DND-41 (cell line): ENCODE measurements at regions not wholly inside any gene's neighbourhood (a gene's known extent, or its start where the extent isn't known, plus 50 kb on each side); places are given as distances from the start of the nearest gene placed in this dataset.

Experiments
- ATAC-seq: fragments of 200-7000 bp; cut with Tn5 transposase; 3 replicates; pipeline ENCODE4 v1.9.1; 2021; ENCODE audit warnings: low read depth; ENCODE audit not compliant: insufficient read depth
- DNase-seq: peaks from one replicate; pipeline ENCODE4 v3.0.0-alpha.2; 2020
- H2AFZ ChIP-seq: 2 replicates; pipeline ENCODE4 v1.6.0; 2012; ENCODE audit warnings: low read depth, low read length
- H3K27ac ChIP-seq: 2 replicates; pipeline ENCODE4 v1.5.1; 2012; ENCODE audit warnings: low read length, inconsistent platforms
- H3K27me3 ChIP-seq: fragments of 200-600 bp; sonication (generic); 2 replicates; pipeline ENCODE4 v1.6.0; 2012; ENCODE audit warnings: low read length, mild to moderate bottlenecking, inconsistent platforms; ENCODE audit not compliant: insufficient read depth, poor library complexity
- H3K36me3 ChIP-seq: 2 replicates; pipeline ENCODE4 v1.5.1; 2012; ENCODE audit warnings: low read length, inconsistent platforms; ENCODE audit not compliant: insufficient read depth
- H3K4me1 ChIP-seq: 2 replicates; pipeline ENCODE4 v1.5.1; 2012; ENCODE audit warnings: mild to moderate bottlenecking, low read length; ENCODE audit not compliant: insufficient read depth
- H3K4me2 ChIP-seq: 2 replicates; pipeline ENCODE4 v1.6.0; 2012; ENCODE audit warnings: mild to moderate bottlenecking, moderate library complexity, low read length, inconsistent platforms; ENCODE audit not compliant: insufficient read depth
- H3K4me3 ChIP-seq, 2 experiments: fragments of 200-600 bp in 1 of 2; shearing (Covaris generic) in 1 of 2; 2 replicates each; pipeline ENCODE4 v1.5.1; 2012 to 2016; ENCODE audit warnings: inconsistent platforms in 2 of 2, low read length in 2 of 2, mild to moderate bottlenecking in 2 of 2, low read depth in 1 of 2, moderate library complexity in 1 of 2
- H3K79me2 ChIP-seq: 2 replicates; pipeline ENCODE4 v1.6.0; 2012; ENCODE audit warnings: low read length, inconsistent platforms; ENCODE audit not compliant: insufficient read depth
- H3K9ac ChIP-seq: 2 replicates; pipeline ENCODE4 v1.6.0; 2012; ENCODE audit warnings: low read depth, mild to moderate bottlenecking, inconsistent platforms, low read length, moderate library complexity
- H3K9me3 ChIP-seq: 2 replicates; pipeline ENCODE4 v1.5.1; 2012; ENCODE audit warnings: low read length, moderate library complexity, mild to moderate bottlenecking, inconsistent platforms; ENCODE audit not compliant: insufficient read depth, severe bottlenecking
- H4K20me1 ChIP-seq: 2 replicates; pipeline ENCODE4 v1.6.0; 2012; ENCODE audit warnings: low read length; ENCODE audit not compliant: insufficient read depth
- EZH2 ChIP-seq: IDR thresholded peaks from 3 replicates; pipeline ENCODE4 v1.6.1; 2012; ENCODE audit warnings: borderline replicate concordance, low read depth, mild to moderate bottlenecking, moderate library complexity, low read length, inconsistent platforms; ENCODE audit not compliant: severe bottlenecking
- TF ChIP-seq, protein P1 (sequence below): IDR thresholded peaks from 2 replicates; pipeline ENCODE4 v1.5.1; 2012; ENCODE audit warnings: borderline replicate concordance, low read length, moderate library complexity, mild to moderate bottlenecking; ENCODE audit not compliant: poor library complexity, severe bottlenecking; ENCODE audit errors: extremely low read depth

DNA sequence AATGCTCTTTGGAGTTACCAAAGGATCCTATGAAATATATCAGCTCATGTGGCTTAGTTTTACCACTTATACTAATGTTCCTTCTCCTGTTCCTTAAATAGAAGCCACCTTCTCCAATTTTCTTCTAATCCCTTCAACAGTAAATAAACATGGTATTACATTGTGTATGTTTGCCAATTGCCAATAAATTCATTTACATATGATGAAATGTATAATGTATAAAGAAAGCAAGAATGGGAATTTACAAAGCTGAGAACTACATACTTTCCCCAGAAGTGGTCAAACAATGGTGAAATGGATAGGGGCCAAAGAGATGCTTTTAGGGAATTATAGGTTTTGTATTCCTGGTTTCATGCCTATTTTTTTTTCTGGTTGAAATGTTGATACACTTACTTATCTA lies 894.2 kb upstream of the CRIM1 start:
- H3K4me2 ChIP-seq = no peak overlapping the region
- H3K36me3 ChIP-seq = no peaks in the 10 kb centered on the region
- no peaks in the 10 kb centered on the region for H3K27me3 ChIP-seq
- no peaks in the 10 kb centered on the region for H4K20me1 ChIP-seq
- TF ChIP-seq, protein P1, sequence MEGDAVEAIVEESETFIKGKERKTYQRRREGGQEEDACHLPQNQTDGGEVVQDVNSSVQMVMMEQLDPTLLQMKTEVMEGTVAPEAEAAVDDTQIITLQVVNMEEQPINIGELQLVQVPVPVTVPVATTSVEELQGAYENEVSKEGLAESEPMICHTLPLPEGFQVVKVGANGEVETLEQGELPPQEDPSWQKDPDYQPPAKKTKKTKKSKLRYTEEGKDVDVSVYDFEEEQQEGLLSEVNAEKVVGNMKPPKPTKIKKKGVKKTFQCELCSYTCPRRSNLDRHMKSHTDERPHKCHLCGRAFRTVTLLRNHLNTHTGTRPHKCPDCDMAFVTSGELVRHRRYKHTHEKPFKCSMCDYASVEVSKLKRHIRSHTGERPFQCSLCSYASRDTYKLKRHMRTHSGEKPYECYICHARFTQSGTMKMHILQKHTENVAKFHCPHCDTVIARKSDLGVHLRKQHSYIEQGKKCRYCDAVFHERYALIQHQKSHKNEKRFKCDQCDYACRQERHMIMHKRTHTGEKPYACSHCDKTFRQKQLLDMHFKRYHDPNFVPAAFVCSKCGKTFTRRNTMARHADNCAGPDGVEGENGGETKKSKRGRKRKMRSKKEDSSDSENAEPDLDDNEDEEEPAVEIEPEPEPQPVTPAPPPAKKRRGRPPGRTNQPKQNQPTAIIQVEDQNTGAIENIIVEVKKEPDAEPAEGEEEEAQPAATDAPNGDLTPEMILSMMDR = no peak
- no peak for TF ChIP-seq EZH2
- no peaks in the 10 kb centered on the region for H3K4me1 ChIP-seq
- no peak overlapping the region for H2AFZ ChIP-seq
- H3K9ac ChIP-seq = no peak overlapping the region
- no peaks in the 10 kb centered on the region for H3K9me3 ChIP-seq
- H3K27ac ChIP-seq = no peak overlapping the region
- DNase-seq = no peak
- H3K4me3 ChIP-seq = no peak overlapping the region
- H3K79me2 ChIP-seq = no peaks in the 10 kb centered on the region
- ATAC-seq = no peak

DNA sequence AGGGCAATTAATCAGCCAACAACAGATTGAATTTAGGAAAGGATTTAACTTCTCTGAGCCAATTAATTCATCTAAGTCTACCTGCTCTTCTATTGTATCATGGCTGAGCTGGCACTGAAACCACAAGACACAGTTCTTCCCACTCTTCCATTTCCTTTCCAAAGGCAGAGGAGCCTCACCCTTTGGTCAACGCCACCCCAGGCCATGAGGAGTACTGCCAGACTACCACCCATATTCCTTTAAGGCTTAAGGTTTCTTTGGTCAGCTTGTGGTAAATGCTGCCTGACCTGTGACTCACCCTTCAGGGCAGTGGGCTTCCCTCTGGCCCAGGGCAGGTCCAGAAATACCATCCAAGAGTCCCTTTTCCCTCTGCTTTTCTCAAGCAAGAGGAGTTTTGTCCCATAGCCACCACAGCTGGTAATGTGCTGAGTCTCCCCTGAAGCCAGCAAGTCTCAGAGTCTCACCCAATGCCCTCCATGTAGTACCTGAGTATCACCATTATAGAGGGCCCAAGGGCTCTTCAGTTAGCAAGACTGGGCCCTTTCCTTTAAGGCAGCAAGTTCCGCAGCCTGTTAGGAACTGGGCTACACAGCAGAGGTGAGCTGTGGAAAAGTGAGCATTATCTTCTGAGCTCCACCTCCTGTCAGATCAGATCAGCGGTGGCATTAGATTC lies 900.5 kb upstream of the CRIM1 start:
- Histone ChIP-seq H4K20me1 (no peaks in the 10 kb centered on the region), H3K4me2 (no peak overlapping the region), H3K27ac (no peak overlapping the region), H2AFZ (no peak overlapping the region), H3K27me3 (no peaks in the 10 kb centered on the region), H3K4me1 (no peaks in the 10 kb centered on the region), H3K79me2 (no peaks in the 10 kb centered on the region), H3K36me3 (no peaks in the 10 kb centered on the region), H3K9me3 (no peaks in the 10 kb centered on the region), H3K4me3 (no peak overlapping the region), H3K9ac (no peak overlapping the region)
- no peak for ATAC-seq
- TF ChIP-seq EZH2 = no peak
- TF ChIP-seq, protein P1 = peak; percentile 9
- DNase-seq = no peak

DNA sequence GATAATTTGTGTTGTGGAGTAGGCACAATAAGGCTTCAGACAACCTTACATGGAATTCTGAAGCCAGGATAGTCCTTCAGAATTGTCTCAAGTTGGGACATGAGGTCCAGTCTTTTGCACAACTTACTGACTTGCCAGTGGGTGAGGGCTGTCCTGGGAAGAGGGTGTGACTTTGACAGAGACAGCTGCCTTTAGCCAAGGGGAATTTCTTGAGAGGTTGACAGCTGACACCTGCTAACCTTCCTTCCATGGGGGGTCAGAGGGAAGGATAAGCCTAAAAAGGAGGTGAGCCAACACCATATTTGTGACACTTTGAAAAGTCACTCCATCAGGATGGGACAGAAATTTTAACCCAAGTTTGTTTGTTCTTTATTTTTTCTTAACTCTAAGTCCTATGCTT lies 907.8 kb upstream of the CRIM1 start:
- Histone ChIP-seq H2AFZ (peak overlapping the region; percentile 28; the same call in 1 of the 2 replicates), H3K4me3 (no peak overlapping the region), H3K79me2 (no peaks in the 10 kb centered on the region), H3K4me1 (peaks cover 39% of the 10 kb centered on the region), H3K27ac (peak overlapping the region; percentile 78), H3K9me3 (no peaks in the 10 kb centered on the region), H3K9ac (peak overlapping the region; percentile 20; the same call in 1 of the 2 replicates), H3K4me2 (peak overlapping the region; percentile 18; the same call in 1 of the 2 replicates), H3K36me3 (no peaks in the 10 kb centered on the region), H4K20me1 (no peaks in the 10 kb centered on the region), H3K27me3 (no peaks in the 10 kb centered on the region)
- ATAC-seq (no peak), DNase-seq (no peak)
- TF ChIP-seq, protein P1 = no peak
- TF ChIP-seq EZH2 = no peak
